Astrocyte (in vitro differentiated cells and primary cell): ENCODE measurements at regions not wholly inside any gene's neighbourhood (a gene's known extent, or its start where the extent isn't known, plus 50 kb on each side); places are given as distances from the start of the nearest gene placed in this dataset.
"Not testable (repeated sequence)": the region's sequence is repeated elsewhere in the genome, so short reads cannot be mapped to it uniquely, and the experiment has no call there.

Experiments
- DNase-seq: peaks from one replicate; pipeline ENCODE4 v3.0.0-alpha.2; 2010; ENCODE audit warnings: low read depth
- FAIRE-seq: peaks from 2 replicates; lab custom pipeline; 2011; peaks lifted over from hg19 to GRCh38; lab: Jason Lieb, UNC
- H2AFZ ChIP-seq: 2 replicates; pipeline ENCODE4 v1.6.0; 2012; ENCODE audit warnings: low read depth, low read length, inconsistent platforms
- H3K27ac ChIP-seq: 2 replicates; pipeline ENCODE4 v1.5.1; 2011; ENCODE audit warnings: low read depth, low read length, inconsistent platforms
- H3K27me3 ChIP-seq: 2 replicates; pipeline ENCODE4 v1.6.0; 2011; ENCODE audit warnings: low read length, inconsistent platforms; ENCODE audit not compliant: insufficient read depth
- H3K36me3 ChIP-seq: 2 replicates; pipeline ENCODE4 v1.5.1; 2011; ENCODE audit warnings: low read length, inconsistent platforms; ENCODE audit not compliant: insufficient read depth
- H3K4me1 ChIP-seq: 2 replicates; pipeline ENCODE4 v1.5.1; 2011; ENCODE audit warnings: low read length, inconsistent platforms; ENCODE audit not compliant: insufficient read depth
- H3K4me2 ChIP-seq: 2 replicates; pipeline ENCODE4 v1.6.0; 2012; ENCODE audit warnings: low read length, inconsistent platforms
- H3K4me3 ChIP-seq: 2 replicates; pipeline ENCODE4 v1.5.1; 2011; ENCODE audit warnings: low read depth, mild to moderate bottlenecking, low read length, inconsistent platforms; ENCODE audit not compliant: insufficient read depth
- H3K79me2 ChIP-seq: 2 replicates; pipeline ENCODE4 v1.6.0; 2012; ENCODE audit warnings: mild to moderate bottlenecking, low read length, inconsistent platforms; ENCODE audit not compliant: insufficient read depth
- H3K9ac ChIP-seq: 2 replicates; pipeline ENCODE4 v1.6.0; 2012; ENCODE audit warnings: mild to moderate bottlenecking, low read length, inconsistent platforms
- H3K9me3 ChIP-seq: 2 replicates; pipeline ENCODE4 v1.5.1; 2012; ENCODE audit warnings: low read depth, mild to moderate bottlenecking, low read length, inconsistent platforms; ENCODE audit not compliant: insufficient read depth
- H4K20me1 ChIP-seq: 2 replicates; pipeline ENCODE4 v1.6.0; 2012; ENCODE audit warnings: low read length, inconsistent platforms; ENCODE audit not compliant: insufficient read depth
- H3K27ac Mint-ChIP-seq: one replicate; pipeline ENCODE4 v1.8.0; 2021; ENCODE audit warnings: mild to moderate bottlenecking, mixed read lengths; ENCODE audit not compliant: unreplicated experiment
- H3K27me3 Mint-ChIP-seq: one replicate; pipeline ENCODE4 v1.8.0; 2021; ENCODE audit warnings: low read depth, mixed read lengths; ENCODE audit not compliant: unreplicated experiment
- H3K36me3 Mint-ChIP-seq: one replicate; pipeline ENCODE4 v1.8.0; 2021; ENCODE audit warnings: low read depth, mixed read lengths; ENCODE audit not compliant: unreplicated experiment
- H3K4me1 Mint-ChIP-seq: one replicate; pipeline ENCODE4 v1.8.0; 2021; ENCODE audit warnings: low read depth, mixed read lengths; ENCODE audit not compliant: unreplicated experiment
- H3K4me3 Mint-ChIP-seq: one replicate; pipeline ENCODE4 v1.8.0; 2021; ENCODE audit warnings: mild to moderate bottlenecking, moderate library complexity, mixed read lengths; ENCODE audit not compliant: unreplicated experiment
- H3K9me3 Mint-ChIP-seq: one replicate; pipeline ENCODE4 v1.8.0; 2021; ENCODE audit warnings: mild to moderate bottlenecking, mixed read lengths; ENCODE audit not compliant: unreplicated experiment
- CTCF ChIP-seq: IDR thresholded peaks from 2 replicates; pipeline ENCODE4 v1.5.1; 2011; ENCODE audit warnings: low read depth, mild to moderate bottlenecking, inconsistent platforms, low read length, moderate library complexity; ENCODE audit not compliant: insufficient read depth
- EZH2 ChIP-seq: IDR thresholded peaks from 2 replicates; pipeline ENCODE4 v1.6.1; 2012; ENCODE audit warnings: mild to moderate bottlenecking, low read length, inconsistent platforms; ENCODE audit not compliant: insufficient read depth

GRCh38 chr10:78345515-78345914, 311.9 kb downstream of the RPS24 start:
- H3K9me3 ChIP-seq, H3K9me3 Mint-ChIP-seq, DNase-seq, H3K27me3 ChIP-seq, H4K20me1 ChIP-seq, H3K9ac ChIP-seq, H3K4me1 ChIP-seq, FAIRE-seq, H3K4me3 Mint-ChIP-seq, H3K4me1 Mint-ChIP-seq, H3K36me3 ChIP-seq, H3K27ac ChIP-seq, H2AFZ ChIP-seq, H3K4me3 ChIP-seq, H3K79me2 ChIP-seq, H3K27ac Mint-ChIP-seq, H3K36me3 Mint-ChIP-seq, H3K4me2 ChIP-seq: not testable (repeated sequence)
- H3K27me3 Mint-ChIP-seq = peaks cover 21% of the 10 kb centered on the region

- DNase-seq = no peak
- Mint-ChIP-seq H3K27ac (no peak overlapping the region), H3K27me3 (peaks cover 32% of the 10 kb centered on the region), H3K4me1 (peaks cover 6% of the 10 kb centered on the region), H3K36me3 (no peaks in the 10 kb centered on the region), H3K4me3 (no peak overlapping the region), H3K9me3 (no peaks in the 10 kb centered on the region)
- no peaks in the 10 kb centered on the region for H4K20me1 ChIP-seq
- no peak overlapping the region for H3K27ac ChIP-seq
- H3K36me3 ChIP-seq = no peaks in the 10 kb centered on the region
- no peak overlapping the region for H3K4me3 ChIP-seq
- no peaks in the 10 kb centered on the region for H3K4me1 ChIP-seq
- no peak overlapping the region for H3K4me2 ChIP-seq
- no peaks in the 10 kb centered on the region for H3K79me2 ChIP-seq
- H3K9ac ChIP-seq = no peak overlapping the region
- H2AFZ ChIP-seq = no peak overlapping the region
- H3K9me3 ChIP-seq = no peaks in the 10 kb centered on the region
- H3K27me3 ChIP-seq = peaks cover 11% of the 10 kb centered on the region
- TF ChIP-seq CTCF (no peak), EZH2 (no peak)
- FAIRE-seq = no peak
Observed at GRCh38 chr10:78346721-78347120, 313.1 kb downstream of the RPS24 start.

GRCh38 chr10:78348411-78349164, 314.9 kb downstream of the RPS24 start:
- no peak overlapping the region for H3K4me3 ChIP-seq
- H2AFZ ChIP-seq = no peak overlapping the region
- peaks cover 1% of the 10 kb centered on the region for H3K36me3 Mint-ChIP-seq
- no peaks in the 10 kb centered on the region for H3K4me1 ChIP-seq
- H3K4me1 Mint-ChIP-seq = peaks cover 2% of the 10 kb centered on the region
- no peaks in the 10 kb centered on the region for H3K9me3 ChIP-seq
- peaks cover 7% of the 10 kb centered on the region for H3K27me3 ChIP-seq
- H3K4me3 Mint-ChIP-seq = no peak overlapping the region
- no peak for FAIRE-seq
- H4K20me1 ChIP-seq = no peaks in the 10 kb centered on the region
- H3K4me2 ChIP-seq = no peak overlapping the region
- H3K9me3 Mint-ChIP-seq = no peaks in the 10 kb centered on the region
- H3K36me3 ChIP-seq = no peaks in the 10 kb centered on the region
- TF ChIP-seq CTCF (no peak), EZH2 (no peak)
- no peak overlapping the region for H3K27ac ChIP-seq
- H3K9ac ChIP-seq = no peak overlapping the region
- H3K27me3 Mint-ChIP-seq = peaks cover 43% of the 10 kb centered on the region
- no peaks in the 10 kb centered on the region for H3K79me2 ChIP-seq
- DNase-seq = no peak
- no peak overlapping the region for H3K27ac Mint-ChIP-seq
